K562 (cell line): ENCODE measurements at regions not wholly inside any gene's neighbourhood (a gene's known extent, or its start where the extent isn't known, plus 50 kb on each side); places are given as distances from the start of the nearest gene placed in this dataset.

ENCODE experiments used
- E2F4 ChIP-seq: sonication (generic); formaldehyde crosslinking; IDR thresholded peaks from 2 replicates; pipeline ENCODE4 v1.8.0; 2022; ENCODE audit warnings: mild to moderate bottlenecking, low read depth, missing genetic modification reagents
- FOXA3 ChIP-seq, 2 experiments: fragments of 450-650 bp in 1 of 2; sonication (generic) in 1 of 2; formaldehyde crosslinking; IDR thresholded peaks in 1 of 2; conservative IDR thresholded peaks in 1 of 2; 2 replicates each; pipeline versions ENCODE4 v1.4.0 to v1.8.0; 2020 to 2022; ENCODE audit warnings: mild to moderate bottlenecking in 2 of 2, missing genetic modification reagents in 1 of 2
- MTA1 ChIP-seq: fragments of 450-650 bp; IDR thresholded peaks from 2 replicates; pipeline ENCODE4 v1.6.1; 2017; ENCODE audit warnings: borderline replicate concordance
- NR2C1 ChIP-seq, 2 experiments: fragments of 450-650 bp; IDR thresholded peaks; 2 replicates each; pipeline ENCODE4 v1.6.1; 2017; ENCODE audit warnings: mild to moderate bottlenecking in 2 of 2, antibody characterized with exemption in 1 of 2, inconsistent platforms in 1 of 2, missing compliant biosample characterization in 1 of 2, missing genetic modification characterization in 1 of 2
- POLR2A ChIP-seq: fragments of 450-650 bp; conservative IDR thresholded peaks from 2 replicates; pipeline ENCODE4 v1.6.1; 2016
- POLR3G ChIP-seq: IDR thresholded peaks from 2 replicates; pipeline ENCODE4 v1.6.1; 2011; ENCODE audit not compliant: insufficient read length, insufficient replicate concordance; ENCODE audit errors: extremely low read depth
- RFX7 ChIP-seq: fragments of 250-450 bp; sonication (Bioruptor Pico); IDR thresholded peaks from 2 replicates; pipeline ENCODE4 v1.5.1; 2021; ENCODE audit warnings: mild to moderate bottlenecking
- SIN3A ChIP-seq, 2 experiments: fragments of 150-350 bp in 1 of 2; IDR thresholded peaks; 2 replicates each; pipeline ENCODE4 v1.6.1; 2011 to 2016; ENCODE audit warnings: borderline replicate concordance in 2 of 2, low read depth in 2 of 2, low read length in 2 of 2, mild to moderate bottlenecking in 2 of 2, moderate library complexity in 2 of 2; ENCODE audit not compliant: control insufficient read depth in 1 of 2
- SMAD1 ChIP-seq: fragments of 150-350 bp; IDR thresholded peaks from 2 replicates; pipeline ENCODE4 v1.6.1; 2014; ENCODE audit warnings: low read length, low read depth; ENCODE audit not compliant: partially characterized antibody
- TOE1 ChIP-seq, 2 experiments: fragments of 450-650 bp in 1 of 2; sonication (generic) in 1 of 2; formaldehyde crosslinking in 1 of 2; IDR thresholded peaks; 2 replicates each; pipeline versions ENCODE4 v1.7.1 to v1.8.0; 2016 to 2022; ENCODE audit warnings: borderline replicate concordance in 2 of 2, mild to moderate bottlenecking in 2 of 2, antibody characterized with exemption in 1 of 2, inconsistent platforms in 1 of 2, low read depth in 1 of 2, missing genetic modification reagents in 1 of 2, moderate library complexity in 1 of 2
- ZNF395 ChIP-seq: fragments of 200-800 bp; sonication (Bioruptor generic); IDR thresholded peaks from 2 replicates; pipeline ENCODE4 v1.6.1; 2017; ENCODE audit warnings: missing genetic modification characterization, missing compliant biosample characterization
- TF ChIP-seq, protein P1 (sequence below): fragments of 200-800 bp; sonication (Bioruptor generic); IDR thresholded peaks from 2 replicates; pipeline ENCODE4 v1.6.1; 2016; ENCODE audit warnings: missing genetic modification characterization, missing compliant biosample characterization
- TF ChIP-seq, protein P2 (sequence below), 3 experiments: IDR thresholded peaks in 2 of 3; conservative IDR thresholded peaks in 1 of 3; 2 replicates each; pipeline ENCODE4 v1.5.1; 2011 to 2012; ENCODE audit warnings: low read length in 3 of 3, mild to moderate bottlenecking in 3 of 3, control low read depth in 2 of 3, improper control_type of control experiment in 1 of 3, inconsistent platforms in 1 of 3, low read depth in 1 of 3, mixed read lengths in 1 of 3, moderate library complexity in 1 of 3; ENCODE audit not compliant: insufficient read depth in 2 of 3
- TF ChIP-seq, protein P3 (sequence below): IDR thresholded peaks from 2 replicates; pipeline ENCODE4 v1.6.1; 2016; ENCODE audit warnings: missing genetic modification characterization, missing compliant biosample characterization

GRCh38 chr2:16744521-16744920 is 78.9 kb upstream of the CYRIA start:
- TF ChIP-seq ZNF395 (CRISPR knock-in tag) (no peak), POLR3G (no peak), TOE1 (IDR thresholded peaks at IDR 0.05; ENCODE audit: borderline replicate concordance) (no peak), TOE1 (CRISPR knock-in tag; IDR thresholded peaks at IDR 0.05; ENCODE audit: borderline replicate concordance, low read depth) (no peak), FOXA3 (CRISPR knock-in tag; conservative IDR thresholded peaks at IDR 0.05 in 1 of 2, IDR thresholded peaks at IDR 0.05 in 1 of 2) (no peak), SIN3A (IDR thresholded peaks at IDR 0.05; ENCODE audit: borderline replicate concordance in 2 of 2, control insufficient read depth in 1 of 2, low read depth in 2 of 2, low read length in 2 of 2) (no peak), E2F4 (CRISPR knock-in tag) (no peak), SMAD1 (no peak), MTA1 (no peak), RFX7 (CRISPR knock-in tag) (no peak), POLR2A (no peak), NR2C1 (IDR thresholded peaks at IDR 0.05) (no peak), NR2C1 (tag; IDR thresholded peaks at IDR 0.05) (no peak)
- TF ChIP-seq, protein P1, sequence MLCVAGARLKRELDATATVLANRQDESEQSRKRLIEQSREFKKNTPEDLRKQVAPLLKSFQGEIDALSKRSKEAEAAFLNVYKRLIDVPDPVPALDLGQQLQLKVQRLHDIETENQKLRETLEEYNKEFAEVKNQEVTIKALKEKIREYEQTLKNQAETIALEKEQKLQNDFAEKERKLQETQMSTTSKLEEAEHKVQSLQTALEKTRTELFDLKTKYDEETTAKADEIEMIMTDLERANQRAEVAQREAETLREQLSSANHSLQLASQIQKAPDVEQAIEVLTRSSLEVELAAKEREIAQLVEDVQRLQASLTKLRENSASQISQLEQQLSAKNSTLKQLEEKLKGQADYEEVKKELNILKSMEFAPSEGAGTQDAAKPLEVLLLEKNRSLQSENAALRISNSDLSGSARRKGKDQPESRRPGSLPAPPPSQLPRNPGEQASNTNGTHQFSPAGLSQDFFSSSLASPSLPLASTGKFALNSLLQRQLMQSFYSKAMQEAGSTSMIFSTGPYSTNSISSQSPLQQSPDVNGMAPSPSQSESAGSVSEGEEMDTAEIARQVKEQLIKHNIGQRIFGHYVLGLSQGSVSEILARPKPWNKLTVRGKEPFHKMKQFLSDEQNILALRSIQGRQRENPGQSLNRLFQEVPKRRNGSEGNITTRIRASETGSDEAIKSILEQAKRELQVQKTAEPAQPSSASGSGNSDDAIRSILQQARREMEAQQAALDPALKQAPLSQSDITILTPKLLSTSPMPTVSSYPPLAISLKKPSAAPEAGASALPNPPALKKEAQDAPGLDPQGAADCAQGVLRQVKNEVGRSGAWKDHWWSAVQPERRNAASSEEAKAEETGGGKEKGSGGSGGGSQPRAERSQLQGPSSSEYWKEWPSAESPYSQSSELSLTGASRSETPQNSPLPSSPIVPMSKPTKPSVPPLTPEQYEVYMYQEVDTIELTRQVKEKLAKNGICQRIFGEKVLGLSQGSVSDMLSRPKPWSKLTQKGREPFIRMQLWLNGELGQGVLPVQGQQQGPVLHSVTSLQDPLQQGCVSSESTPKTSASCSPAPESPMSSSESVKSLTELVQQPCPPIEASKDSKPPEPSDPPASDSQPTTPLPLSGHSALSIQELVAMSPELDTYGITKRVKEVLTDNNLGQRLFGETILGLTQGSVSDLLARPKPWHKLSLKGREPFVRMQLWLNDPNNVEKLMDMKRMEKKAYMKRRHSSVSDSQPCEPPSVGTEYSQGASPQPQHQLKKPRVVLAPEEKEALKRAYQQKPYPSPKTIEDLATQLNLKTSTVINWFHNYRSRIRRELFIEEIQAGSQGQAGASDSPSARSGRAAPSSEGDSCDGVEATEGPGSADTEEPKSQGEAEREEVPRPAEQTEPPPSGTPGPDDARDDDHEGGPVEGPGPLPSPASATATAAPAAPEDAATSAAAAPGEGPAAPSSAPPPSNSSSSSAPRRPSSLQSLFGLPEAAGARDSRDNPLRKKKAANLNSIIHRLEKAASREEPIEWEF (CRISPR knock-in tag), result no peak
- TF ChIP-seq, protein P2, sequence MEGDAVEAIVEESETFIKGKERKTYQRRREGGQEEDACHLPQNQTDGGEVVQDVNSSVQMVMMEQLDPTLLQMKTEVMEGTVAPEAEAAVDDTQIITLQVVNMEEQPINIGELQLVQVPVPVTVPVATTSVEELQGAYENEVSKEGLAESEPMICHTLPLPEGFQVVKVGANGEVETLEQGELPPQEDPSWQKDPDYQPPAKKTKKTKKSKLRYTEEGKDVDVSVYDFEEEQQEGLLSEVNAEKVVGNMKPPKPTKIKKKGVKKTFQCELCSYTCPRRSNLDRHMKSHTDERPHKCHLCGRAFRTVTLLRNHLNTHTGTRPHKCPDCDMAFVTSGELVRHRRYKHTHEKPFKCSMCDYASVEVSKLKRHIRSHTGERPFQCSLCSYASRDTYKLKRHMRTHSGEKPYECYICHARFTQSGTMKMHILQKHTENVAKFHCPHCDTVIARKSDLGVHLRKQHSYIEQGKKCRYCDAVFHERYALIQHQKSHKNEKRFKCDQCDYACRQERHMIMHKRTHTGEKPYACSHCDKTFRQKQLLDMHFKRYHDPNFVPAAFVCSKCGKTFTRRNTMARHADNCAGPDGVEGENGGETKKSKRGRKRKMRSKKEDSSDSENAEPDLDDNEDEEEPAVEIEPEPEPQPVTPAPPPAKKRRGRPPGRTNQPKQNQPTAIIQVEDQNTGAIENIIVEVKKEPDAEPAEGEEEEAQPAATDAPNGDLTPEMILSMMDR (IDR thresholded peaks at IDR 0.05 in 2 of 3, conservative IDR thresholded peaks at IDR 0.05 in 1 of 3; ENCODE audit: insufficient read depth in 2 of 3, low read depth in 1 of 3, low read length in 3 of 3), result no peak
- TF ChIP-seq, protein P3, sequence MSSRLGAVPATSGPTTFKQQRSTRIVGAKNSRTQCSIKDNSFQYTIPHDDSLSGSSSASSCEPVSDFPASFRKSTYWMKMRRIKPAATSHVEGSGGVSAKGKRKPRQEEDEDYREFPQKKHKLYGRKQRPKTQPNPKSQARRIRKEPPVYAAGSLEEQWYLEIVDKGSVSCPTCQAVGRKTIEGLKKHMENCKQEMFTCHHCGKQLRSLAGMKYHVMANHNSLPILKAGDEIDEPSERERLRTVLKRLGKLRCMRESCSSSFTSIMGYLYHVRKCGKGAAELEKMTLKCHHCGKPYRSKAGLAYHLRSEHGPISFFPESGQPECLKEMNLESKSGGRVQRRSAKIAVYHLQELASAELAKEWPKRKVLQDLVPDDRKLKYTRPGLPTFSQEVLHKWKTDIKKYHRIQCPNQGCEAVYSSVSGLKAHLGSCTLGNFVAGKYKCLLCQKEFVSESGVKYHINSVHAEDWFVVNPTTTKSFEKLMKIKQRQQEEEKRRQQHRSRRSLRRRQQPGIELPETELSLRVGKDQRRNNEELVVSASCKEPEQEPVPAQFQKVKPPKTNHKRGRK (tag), result no peak
